ENCODE measurements at regions not wholly inside any gene's neighbourhood (a gene's known extent, or its start where the extent isn't known, plus 50 kb on each side); places are given as distances from the start of the nearest gene placed in this dataset.

DNA sequence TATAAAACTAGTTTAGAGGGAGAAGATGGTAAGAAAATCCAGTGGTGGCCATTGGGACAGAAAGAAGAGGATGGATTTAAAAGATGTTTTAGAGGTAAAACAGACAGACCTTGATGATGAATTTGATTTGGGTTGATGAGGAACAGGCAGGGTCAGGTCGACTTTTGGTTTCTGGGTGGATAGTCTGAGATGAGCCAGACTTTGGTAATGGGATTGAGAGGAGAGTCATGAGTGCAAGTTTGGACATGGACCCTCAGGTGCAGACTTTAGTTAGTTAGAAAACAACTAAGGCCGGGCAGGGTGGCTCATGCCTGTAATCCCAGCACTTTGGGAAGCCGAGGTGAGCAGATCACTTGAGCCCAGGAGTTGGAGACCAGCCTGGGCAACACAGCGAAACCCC is 257.9 kb downstream of the MAFB start:
- ChIA-PET CTCF (no interaction called here), POLR2A (no interaction called here)
- no peak for TF ChIP-seq CTCF (IDR thresholded peaks at IDR 0.05; ENCODE audit: low read depth, low read length)
- Histone ChIP-seq H3K27me3 (ENCODE audit: control insufficient read depth, insufficient read depth, low read length) (no peaks in the 10 kb centered on the region), H3K4me3 (ENCODE audit: low read depth, low read length) (no peak overlapping the region), H3K9me3 (ENCODE audit: control insufficient read depth, insufficient read depth, low read length) (no peaks in the 10 kb centered on the region), H3K27ac (ENCODE audit: low read depth, low read length) (no peak overlapping the region)
- no peak for DNase-seq (ENCODE audit: low read depth, low spot score)

DNA sequence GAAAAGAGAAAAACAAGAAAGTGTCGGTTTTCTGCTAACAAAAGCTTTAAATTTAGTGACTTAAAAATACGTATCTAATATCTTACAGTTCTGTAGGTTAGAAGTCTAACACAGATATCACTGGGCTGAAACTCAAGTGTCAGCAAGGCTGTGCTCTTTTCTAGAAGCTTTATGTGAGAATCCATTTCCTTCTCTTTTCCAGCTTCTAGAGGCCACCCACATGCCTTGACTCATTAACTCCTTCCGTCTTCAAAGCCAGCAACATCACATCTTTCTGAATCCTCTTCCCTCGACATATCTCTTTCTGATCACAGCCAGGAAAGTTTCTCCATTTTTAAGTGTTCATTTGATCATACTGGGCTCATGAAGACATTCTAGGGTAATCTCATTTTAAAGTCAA is 262.0 kb downstream of the MAFB start:
- H3K27ac ChIP-seq (ENCODE audit: low read depth, low read length), result no peak overlapping the region
- TF ChIP-seq CTCF (IDR thresholded peaks at IDR 0.05; ENCODE audit: low read depth, low read length), result no peak
- no peak overlapping the region for H3K4me3 ChIP-seq (ENCODE audit: low read depth, low read length)
- DNase-seq (ENCODE audit: low read depth, low spot score), result no peak
- CTCF ChIA-PET, result no interaction called here
- no peaks in the 10 kb centered on the region for H3K9me3 ChIP-seq (ENCODE audit: control insufficient read depth, insufficient read depth, low read length)
- no peaks in the 10 kb centered on the region for H3K27me3 ChIP-seq (ENCODE audit: control insufficient read depth, insufficient read depth, low read length)
- POLR2A ChIA-PET, result no interaction called here

- H3K4me3 ChIP-seq (ENCODE audit: low read depth, low read length), result no peak overlapping the region
- no peaks in the 10 kb centered on the region for H3K27me3 ChIP-seq (ENCODE audit: control insufficient read depth, insufficient read depth, low read length)
- POLR2A ChIA-PET, result no interaction called here
- no peak for DNase-seq (ENCODE audit: low read depth, low spot score)
- CTCF ChIA-PET, result no interaction called here
- H3K9me3 ChIP-seq (ENCODE audit: control insufficient read depth, insufficient read depth, low read length), result no peaks in the 10 kb centered on the region
- no peak for TF ChIP-seq CTCF (IDR thresholded peaks at IDR 0.05; ENCODE audit: low read depth, low read length)
- H3K27ac ChIP-seq (ENCODE audit: low read depth, low read length), result no peak overlapping the region
These were observed 264.3 kb downstream of the MAFB start for GRCh38 chr20:40424695-40425094.

GRCh38 chr20:40422656-40423055 is 266.4 kb downstream of the MAFB start:
- no peak overlapping the region for H3K4me3 ChIP-seq (ENCODE audit: low read depth, low read length)
- DNase-seq (ENCODE audit: low read depth, low spot score), result no peak
- no peaks in the 10 kb centered on the region for H3K9me3 ChIP-seq (ENCODE audit: control insufficient read depth, insufficient read depth, low read length)
- no peaks in the 10 kb centered on the region for H3K27me3 ChIP-seq (ENCODE audit: control insufficient read depth, insufficient read depth, low read length)
- POLR2A ChIA-PET, result no interaction called here
- TF ChIP-seq CTCF (IDR thresholded peaks at IDR 0.05; ENCODE audit: low read depth, low read length), result no peak
- H3K27ac ChIP-seq (ENCODE audit: low read depth, low read length), result no peak overlapping the region
- CTCF ChIA-PET, result no interaction called here

- ChIA-PET POLR2A (no interaction called here), CTCF (no interaction called here)
- DNase-seq (ENCODE audit: low read depth, low spot score), result no peak
These were observed 272.8 kb downstream of the MAFB start for GRCh38 chr20:40416274-40416673.

More at GRCh38 chr20:40416274-40416673, 272.8 kb downstream of the MAFB start:
- Histone ChIP-seq H3K27me3 (ENCODE audit: control insufficient read depth, insufficient read depth, low read length) (no peaks in the 10 kb centered on the region), H3K4me3 (ENCODE audit: low read depth, low read length) (no peak overlapping the region), H3K9me3 (ENCODE audit: control insufficient read depth, insufficient read depth, low read length) (no peaks in the 10 kb centered on the region), H3K27ac (ENCODE audit: low read depth, low read length) (no peak overlapping the region)
- no peak for TF ChIP-seq CTCF (IDR thresholded peaks at IDR 0.05; ENCODE audit: low read depth, low read length)

Data from AG04450 (cell line).